Umbilical cord (tissue), 1 donor: ENCODE measurements at regions not wholly inside any gene's neighbourhood (a gene's known extent, or its start where the extent isn't known, plus 50 kb on each side); places are given as distances from the start of the nearest gene placed in this dataset.

Source experiments
- DNase-seq: peaks from one replicate; pipeline ENCODE4 v3.0.0-alpha.2; 2015; ENCODE audit warnings: low spot score

DNA sequence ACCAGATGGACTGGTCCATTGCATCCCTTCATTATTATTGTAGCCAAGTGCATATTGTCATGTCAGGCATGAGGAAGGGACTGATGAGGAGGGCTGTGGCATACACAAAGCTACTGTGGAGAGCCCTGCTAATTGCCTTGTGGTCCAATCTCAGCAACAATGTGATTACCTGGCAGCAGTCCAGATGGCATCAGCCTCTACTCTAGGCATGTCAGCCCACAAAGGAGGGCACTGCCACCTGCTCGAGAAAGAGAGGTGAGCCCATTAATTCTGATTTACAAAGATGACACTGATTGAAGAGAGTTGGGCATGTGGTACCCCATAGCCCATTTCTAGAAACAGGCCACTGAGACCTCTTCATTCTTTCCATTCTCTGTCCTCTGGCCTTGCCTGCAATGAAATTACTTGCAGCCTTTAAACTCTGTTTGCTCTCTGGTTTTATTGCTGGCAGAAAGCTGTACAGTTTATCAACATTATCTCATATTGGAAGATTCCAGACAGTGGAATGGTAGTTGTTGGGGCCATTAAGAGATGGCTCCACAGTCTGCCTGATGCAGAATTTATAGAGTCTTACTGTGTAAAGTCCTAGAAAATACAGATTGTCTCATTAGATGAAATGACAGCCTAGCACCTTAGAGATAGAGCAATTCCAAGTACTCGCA lies 307.7 kb downstream of the ARPP21 start:
- peak; percentile 20 for DNase-seq

DNA sequence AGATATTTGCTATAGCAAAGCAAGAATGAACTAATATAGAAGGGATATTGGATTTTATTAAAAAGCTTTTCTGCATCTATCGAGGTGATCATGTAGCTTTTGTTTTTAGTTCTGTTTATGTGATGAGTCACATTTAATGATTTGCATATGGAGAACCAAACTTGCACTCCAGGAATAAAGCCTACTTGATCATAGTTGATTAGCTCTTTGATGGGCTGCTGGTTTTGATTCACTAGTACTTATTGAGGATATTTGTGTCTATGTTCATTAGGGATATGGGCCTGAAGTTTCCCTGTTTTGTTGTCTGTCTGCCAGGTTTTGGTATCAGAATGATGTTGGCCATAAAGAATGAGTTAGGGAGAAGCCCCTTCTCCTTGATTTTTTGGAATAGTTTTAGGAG lies 310.7 kb downstream of the ARPP21 start:
- DNase-seq: no peak

DNA sequence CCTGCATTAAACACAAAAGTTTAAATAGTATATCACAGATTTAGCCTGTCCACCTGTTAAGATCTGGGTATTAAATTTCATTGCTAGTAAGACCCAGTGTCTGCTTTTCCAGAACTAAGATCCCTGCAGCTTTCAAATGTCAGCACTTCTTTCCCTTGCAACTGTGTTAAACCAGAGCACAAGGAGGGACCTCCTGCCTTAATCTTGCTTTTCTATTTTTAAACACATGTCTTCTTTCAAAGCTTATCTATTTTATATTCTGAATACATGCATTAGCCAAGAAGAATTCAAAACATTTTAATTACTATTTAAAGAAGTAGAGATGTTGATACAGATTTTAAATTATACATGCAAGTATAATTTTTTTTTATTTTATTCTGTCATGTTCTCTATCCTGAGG lies 315.1 kb downstream of the ARPP21 start:
- DNase-seq: peak; percentile 88

DNA sequence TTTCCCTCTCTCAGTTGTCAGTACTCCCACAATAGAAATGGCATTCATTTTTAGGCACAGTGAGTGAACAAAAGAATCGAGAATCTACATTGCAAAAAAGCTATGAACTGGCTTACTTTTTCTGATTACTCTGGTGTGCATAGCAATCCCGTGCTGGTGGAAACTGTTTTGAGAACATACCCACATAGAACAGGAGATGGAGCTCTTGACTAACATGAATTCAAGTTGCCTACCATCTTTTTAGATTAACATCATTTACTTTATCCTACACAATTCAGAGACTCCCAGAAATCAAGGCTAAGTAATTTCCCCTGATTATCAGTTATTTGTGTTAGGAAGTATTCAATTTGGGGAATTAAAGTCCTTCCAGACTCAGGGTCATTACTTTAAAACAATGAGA lies 326.6 kb downstream of the ARPP21 start:
- DNase-seq: peak; percentile 45

DNA sequence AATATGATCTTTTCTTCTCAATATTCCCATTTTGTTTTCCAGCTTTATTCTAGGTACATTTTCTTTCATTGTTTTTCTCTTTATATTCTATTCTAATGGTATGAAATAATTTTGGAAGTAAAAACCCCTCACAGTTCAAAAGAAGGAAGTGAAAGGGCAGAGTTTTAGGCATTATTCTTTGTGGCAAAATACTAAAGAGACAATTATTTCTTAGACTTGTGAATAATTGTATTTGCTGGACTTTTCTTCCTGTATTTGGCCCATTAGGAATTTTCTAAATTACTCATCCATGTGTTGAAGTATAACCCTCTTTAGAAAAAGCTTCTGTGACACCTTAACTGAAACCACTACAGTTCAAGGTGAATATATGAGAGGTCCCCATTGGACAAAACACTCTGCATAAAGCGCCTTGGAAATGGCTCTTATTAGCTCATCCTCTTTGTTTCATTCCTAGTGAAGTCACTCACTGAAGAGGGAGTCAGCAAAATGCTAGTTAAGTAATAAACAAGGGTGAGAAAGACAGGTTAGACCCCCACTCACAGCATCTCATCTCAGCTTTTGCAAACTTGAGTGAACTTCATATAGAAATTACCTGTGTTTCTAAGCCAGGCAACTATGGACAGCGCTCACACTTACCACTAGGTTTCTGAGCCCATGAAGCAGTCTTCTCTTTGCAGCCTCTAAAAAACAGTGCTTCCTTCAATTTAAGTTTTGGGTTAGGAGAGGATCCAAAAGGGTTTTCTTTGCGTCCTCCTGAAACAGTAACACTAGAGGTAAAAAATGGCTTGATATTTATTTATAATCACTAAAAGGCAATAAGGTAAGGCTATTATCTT lies 327.5 kb downstream of the ARPP21 start:
- no peak for DNase-seq

DNA sequence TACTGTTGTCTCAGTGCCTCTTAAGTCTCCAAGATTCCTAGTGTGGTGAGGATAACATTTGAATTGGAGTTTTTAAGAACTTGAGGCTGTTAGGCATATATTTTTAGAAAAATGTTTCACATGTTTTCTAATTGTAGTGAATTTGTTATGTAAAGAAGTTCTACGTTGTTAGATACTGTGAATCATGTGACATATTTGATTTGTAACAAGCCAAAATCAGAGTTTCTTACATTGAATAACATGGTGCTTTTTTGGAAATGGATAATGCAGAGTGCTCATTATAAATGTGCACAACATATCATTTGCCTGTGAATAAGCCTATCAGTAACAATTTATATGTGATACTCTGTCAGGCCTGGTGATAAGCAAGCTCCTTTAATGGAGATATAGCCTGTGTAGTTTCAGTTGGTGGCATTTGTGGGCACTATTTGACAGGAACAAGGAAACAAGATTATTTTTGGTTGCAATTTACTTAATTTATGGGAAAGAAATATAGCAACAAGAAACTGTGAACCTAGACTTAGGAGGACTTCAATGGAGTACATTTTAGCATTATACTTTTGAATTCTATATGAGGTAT lies 328.8 kb downstream of the ARPP21 start:
- no peak for DNase-seq

DNA sequence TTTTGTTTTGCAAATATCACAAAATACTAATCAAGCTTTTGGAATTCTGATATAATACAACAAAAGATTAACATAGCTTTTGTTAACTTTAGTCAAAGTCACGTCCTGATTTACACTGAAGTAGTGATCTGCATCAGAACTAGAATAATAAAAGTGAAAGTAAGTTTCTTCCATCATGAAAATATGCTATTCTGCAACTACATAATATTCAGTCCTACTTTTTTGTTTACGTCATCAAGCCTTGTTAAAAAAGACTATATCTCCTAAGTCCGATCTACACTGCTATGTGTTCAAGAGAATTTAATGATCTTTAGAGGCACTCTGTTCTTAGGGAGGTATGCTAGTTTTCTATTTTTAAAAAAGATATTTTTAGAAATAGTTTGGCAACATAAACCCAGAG lies 330.1 kb downstream of the ARPP21 start:
- no peak for DNase-seq

DNA sequence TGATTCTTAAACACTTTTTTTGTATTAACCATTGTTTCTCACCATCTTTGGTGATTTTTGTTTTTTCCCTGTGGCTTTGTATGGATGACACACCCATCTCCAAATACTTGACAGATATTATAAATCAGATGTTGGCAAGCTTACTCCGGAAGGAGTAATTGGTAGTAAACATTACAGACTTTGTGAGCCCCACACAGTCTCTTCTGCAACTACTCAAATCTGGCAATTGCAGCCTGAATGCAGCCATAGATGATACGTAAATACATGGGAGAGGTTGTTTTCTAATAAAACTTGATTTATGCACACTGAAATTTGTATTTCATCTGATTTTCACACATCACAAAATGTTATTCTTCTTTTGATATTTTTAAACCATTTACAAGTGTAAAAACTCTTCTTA lies 331.5 kb downstream of the ARPP21 start:
- no peak for DNase-seq

DNA sequence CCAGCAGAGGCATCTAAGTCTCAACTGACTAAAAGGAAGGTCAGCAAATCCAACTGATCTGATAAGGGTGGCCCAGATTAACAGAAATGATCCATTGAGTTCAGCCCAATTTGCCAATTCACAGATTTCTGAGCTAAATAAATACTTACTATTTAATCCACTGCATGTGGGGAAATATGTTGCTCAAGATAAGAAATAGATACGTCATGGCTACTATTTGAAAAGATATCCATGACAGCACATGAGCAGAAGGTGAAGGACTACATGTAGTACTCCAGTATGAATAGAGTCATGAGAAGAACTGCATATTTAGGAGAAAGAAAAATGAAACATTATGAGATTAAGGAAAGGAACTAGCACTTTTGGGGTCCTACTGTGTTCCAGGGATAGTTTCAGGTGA lies 332.4 kb downstream of the ARPP21 start:
- no peak for DNase-seq

DNA sequence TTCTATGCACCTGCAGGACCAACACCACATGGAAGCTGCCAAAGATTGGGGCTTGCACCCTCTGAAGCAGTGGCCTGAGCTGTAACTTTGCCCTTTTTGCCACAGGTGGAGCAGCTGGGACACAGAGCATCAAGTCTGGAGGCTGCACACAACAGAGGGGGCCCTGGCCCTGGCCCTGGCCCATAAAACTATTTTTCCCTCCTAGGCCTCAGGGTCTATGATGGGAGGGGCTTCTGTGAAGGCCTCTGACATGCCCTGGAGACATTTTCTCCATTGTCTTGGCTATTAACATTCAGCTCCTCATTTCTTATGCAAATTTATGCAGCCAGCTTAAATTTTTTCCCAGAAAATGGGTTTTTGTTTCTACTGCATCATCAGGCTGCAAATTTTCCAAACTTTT lies 335.5 kb downstream of the ARPP21 start:
- no peak for DNase-seq

DNA sequence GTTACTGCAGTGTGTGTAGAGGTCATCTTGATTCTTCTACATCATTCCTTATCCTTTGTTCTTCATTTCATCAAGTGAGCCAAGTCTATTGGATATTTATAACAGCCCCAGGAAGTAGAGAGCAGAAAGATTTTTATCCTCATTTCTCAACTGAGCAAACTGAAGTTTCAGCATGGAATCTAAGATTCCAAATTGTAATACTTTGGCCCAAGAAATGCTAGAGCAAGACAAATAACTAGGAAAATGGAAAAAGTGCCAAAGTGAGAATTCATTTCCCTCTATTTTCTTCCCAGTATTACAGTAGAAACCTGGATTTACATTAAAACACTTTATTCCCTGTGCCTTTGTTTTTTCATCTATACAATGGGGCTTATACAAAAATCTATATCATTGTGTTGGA lies 346.8 kb downstream of the ARPP21 start:
- no peak for DNase-seq

DNA sequence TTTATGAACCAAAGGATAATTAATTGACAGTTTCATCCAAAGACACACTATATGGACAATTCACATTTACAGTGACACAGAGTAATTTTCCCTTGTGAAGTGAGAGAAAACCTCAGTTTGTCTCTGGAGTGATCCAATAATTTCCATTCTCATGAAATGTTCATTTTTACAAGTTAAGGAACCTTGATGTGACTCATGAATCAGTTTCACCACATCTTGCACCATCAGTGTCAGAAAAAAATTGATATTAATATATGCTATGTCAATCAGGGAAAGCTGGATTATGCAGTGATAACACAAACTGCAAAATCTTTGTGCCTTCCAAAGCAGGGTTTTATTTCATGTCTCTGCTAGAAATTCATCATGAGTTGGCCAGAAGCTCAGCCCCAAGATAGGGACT lies 348.1 kb downstream of the ARPP21 start:
- DNase-seq: no peak

DNA sequence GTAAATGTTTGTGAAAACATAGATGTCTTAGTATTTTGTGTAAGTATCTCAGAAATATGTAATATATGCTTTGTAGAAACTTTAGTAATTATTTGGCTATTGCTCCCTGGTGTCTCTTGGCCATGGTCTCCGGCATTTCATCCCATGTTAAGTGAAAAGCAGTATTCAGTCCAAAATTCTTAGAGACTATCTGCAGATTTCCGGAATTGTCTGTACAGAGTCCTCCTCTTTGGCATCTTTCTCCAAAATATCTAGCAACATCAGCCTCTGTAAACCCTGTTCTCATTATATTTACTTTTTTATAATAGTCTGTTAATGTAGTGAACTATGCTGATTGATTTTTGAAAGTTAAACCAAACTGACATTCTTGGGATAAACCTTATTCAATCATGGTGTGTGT lies 352.7 kb downstream of the ARPP21 start:
- DNase-seq: no peak

DNA sequence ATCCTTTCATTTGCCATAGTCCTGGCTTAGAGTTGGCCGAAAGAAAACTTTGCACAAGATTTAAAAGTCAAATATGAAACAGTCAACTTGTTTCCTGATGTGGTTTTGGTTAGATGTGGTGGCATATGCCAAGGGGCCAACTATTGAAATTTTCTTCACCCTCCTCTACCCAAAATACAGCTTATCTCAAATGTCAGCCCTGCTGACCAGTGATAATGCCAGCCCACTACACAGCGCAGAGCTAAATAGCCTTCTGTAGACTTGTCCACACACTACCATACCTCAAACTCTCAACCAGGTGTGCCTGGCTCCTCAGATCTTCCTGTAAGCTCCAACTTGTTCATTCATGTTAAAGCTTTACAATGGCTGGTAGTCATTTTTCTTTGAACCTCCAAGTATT lies 368.5 kb upstream of the STAC start:
- DNase-seq: no peak

DNA sequence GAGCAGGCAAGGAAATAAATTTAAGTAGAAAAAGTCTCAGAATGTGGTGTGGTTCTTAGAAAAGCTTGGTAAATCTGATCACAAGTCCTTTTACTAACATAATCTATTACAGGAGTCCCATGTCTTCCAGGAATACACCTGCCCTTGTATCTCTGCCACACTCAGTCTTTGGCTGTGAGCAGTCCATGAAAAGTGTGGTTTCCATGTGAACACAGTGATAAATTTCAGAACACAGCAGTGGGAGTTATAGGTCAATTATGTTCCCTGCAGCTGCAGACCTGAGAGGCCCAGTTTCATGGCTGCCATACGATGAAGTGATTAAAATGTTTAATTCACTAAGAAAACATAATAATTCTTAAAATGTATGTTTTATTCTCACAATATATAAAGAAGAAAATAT lies 366.9 kb upstream of the STAC start:
- no peak for DNase-seq

DNA sequence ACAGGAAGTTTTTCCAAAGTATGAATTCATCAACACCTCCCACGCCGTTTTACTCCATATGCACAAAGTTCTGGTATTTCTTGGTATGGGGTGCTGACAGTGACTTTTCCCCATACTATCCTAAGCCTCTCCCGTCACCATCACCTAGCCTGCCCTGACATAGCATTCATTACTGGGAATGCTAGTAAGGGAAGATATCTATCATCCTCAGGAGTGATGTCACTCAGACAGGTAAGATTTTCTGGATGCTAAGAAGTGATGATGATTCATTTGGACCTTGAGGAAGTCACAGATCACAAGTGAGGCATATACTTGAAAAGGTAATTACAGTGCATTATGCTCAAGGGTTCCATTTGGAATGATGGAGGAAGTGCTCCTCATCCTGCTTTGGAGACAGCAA lies 355.1 kb upstream of the STAC start:
- no peak for DNase-seq

DNA sequence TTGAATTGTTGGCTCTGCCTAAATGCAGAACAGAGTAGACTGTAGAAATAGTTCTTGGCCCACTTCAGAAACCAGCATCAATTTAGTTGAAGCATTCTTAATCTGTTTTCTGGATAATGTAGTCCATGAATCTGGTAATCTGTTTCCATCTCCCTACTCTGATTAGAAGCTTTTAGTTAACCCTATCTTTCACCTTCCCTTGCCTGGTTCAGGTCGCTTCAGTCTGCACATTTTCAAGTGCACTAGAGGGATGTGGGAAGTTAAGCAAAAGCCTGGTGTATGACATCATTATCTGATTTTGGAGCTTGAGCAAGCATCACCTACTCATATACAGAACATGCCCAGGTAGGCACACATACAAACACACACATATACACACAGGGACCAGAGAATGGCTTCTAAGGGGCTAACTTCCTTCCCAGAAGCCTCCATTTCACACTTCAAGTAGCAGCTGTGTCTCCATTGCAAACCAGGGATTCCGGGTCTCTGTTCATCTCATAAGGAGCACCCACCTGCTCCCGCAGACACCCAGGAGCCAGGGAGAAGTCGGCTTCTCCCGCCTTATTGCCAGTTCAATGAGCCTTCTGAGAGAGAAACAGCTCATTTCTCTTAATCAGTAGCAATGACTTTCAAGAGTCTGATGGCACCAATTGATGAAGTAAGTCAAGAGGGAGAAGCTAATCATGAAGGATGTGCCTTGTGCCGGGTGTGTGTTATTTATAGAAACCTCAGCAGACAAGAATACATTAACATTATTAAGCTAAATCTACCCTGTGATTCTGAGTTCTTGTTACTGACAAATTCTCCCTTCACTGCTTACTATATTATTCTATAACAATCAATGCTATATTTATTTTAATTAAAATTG lies 347.9 kb upstream of the STAC start:
- DNase-seq: no peak

DNA sequence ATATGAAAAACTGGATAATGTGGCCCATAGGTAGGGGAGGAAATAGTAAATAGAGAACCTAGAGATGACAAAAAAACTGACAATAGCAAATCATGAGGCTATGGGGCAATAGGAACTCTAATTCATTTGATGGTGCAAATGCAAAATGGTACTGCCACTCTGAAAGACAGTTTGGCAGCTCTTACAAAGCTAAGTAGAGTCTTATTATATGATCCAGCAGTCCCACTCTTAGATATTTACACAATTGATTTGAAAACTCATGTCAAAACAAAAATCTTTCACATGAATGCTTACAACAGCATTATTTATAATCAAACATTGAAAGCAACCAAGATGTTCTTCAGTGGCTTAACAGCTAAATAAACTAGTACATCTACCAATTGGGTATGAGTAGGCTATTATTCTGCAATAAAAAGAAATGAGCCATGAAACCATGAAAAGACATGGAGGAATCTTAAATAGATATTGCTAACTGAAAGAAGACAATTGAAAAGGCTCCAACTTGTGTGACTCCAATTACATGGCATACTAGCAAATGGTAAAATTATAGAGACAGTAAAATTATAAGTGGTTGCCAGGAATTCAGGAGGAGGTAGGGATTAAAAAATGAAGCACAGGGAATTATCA lies 321.8 kb upstream of the STAC start:
- no peak for DNase-seq

DNA sequence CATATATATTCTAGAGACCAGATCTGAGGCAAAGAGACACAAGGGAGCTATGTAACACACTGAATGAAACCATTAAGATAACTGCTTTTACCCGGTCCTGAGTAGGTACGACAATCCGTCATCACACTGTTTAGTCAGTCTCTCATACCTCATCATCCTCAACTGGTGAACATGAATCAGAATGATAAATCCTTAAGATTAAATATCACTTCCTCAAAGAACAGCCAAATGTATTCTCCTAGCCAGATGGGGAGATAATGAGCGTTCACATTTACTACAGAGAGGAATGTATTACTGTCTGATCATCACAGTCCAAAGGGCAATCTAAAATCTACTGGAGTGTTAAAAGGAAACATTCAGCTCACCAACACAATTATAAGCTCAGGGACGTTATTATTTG lies 319.4 kb upstream of the STAC start:
- DNase-seq: no peak

DNA sequence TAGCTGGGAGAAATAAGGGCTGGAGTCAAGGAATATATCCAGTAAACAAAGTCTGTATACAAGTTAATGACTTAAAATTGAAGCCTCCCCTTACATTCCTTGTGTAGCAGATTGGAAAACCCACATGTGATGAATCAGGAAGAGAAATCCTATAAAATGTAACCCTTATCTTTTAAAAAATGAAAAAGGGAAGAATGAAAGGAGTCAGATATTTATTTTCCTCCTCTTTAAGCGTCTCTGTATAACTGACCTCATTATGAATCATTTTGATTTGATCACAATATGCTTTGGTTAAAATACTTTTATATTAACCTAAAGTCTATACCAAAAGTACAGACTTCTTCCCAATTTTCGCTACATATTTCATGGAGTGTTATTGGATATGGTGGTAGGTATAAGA lies 316.3 kb upstream of the STAC start:
- DNase-seq: no peak

DNA sequence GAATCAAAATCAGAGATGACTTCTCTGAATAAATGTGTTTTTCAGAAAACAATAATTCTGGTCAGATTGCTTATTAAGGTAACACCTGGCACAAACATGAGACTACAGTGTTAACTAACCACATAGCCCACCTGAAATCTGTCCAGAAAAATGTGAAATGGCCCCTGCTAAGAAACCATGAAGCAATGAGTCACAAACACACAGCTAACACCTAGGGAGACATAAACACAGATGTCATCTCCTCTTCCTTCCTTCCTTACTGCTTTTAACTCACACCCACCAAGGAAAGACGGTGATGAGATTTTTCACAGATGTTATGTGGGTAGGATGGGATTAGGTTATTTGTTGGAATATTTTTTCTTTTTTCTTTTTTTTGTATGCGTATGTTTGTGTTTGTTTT lies 315.0 kb upstream of the STAC start:
- DNase-seq: no peak

DNA sequence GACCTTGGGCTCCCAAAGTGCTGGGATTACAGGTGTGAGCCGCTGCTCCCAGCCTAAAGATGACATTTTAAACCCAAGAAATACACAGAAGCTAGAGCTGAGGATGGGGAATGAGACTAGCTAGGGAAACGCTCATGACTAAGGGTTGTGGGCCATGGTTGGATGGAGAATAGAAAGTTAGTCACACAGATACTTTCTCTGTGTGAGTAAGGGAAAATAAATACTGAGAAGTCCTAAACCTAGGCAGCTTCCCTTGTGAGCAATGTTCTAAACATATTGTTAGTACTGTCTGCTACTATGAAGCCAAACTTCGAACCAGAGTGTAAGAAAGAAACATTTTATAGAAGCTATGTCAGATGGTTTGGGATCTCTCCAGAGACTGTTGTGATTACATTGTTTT lies 304.8 kb upstream of the STAC start:
- no peak for DNase-seq
